Stimulated activated effector memory CD8-positive, alpha-beta T cell treated with anti-CD3 and anti-CD28 coated beads, Interleukin-12 subunit alpha, Interleukin-12 subunit beta, amount 100 ng/mL, for 72 hours (primary cell): ENCODE measurements at regions not wholly inside any gene's neighbourhood (a gene's known extent, or its start where the extent isn't known, plus 50 kb on each side); places are given as distances from the start of the nearest gene placed in this dataset.

Source experiments
- ATAC-seq: fragments of 150-1000 bp; cut with Tn5 transposase; 2 replicates; pipeline ENCODE4 v1.10.0; 2021
- DNase-seq, 2 donors: peaks; one replicate each; pipeline ENCODE4 v3.0.0; 2021 to 2022; ENCODE audit warnings: low spot score in 2 of 2
- H3K27ac Mint-ChIP-seq: one replicate; pipeline ENCODE4 v1.8.0; 2022; ENCODE audit warnings: mild to moderate bottlenecking, mixed read lengths
- H3K36me3 Mint-ChIP-seq: one replicate; pipeline ENCODE4 v1.8.0; 2022; ENCODE audit warnings: mild to moderate bottlenecking, mixed read lengths
- H3K4me1 Mint-ChIP-seq: one replicate; pipeline ENCODE4 v1.8.0; 2022; ENCODE audit warnings: mixed read lengths
- H3K4me3 Mint-ChIP-seq: one replicate; pipeline ENCODE4 v1.8.0; 2022; ENCODE audit warnings: mild to moderate bottlenecking, mixed read lengths
- H3K9me3 Mint-ChIP-seq: one replicate; pipeline ENCODE4 v1.8.0; 2022; ENCODE audit warnings: mixed read lengths

DNA sequence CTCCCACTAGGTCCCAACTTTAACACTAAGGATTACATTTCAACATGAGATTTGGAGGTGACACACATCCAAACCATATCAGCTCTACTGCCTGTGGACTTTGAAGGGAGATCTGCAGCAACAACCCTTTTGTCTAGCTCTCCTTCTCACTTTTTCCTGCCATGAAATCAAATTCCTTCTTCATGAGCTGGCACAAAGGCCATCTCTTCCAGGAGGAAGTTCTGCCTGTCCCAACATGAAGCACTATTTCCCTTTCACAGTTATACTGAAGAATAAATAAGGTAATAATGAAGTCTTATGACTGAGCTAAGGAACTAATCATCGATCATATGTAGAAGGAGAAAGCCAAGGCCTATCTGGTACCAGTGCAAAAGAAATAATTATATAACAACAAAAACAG lies 253.5 kb upstream of the TENM4 start:
- Mint-ChIP-seq H3K4me1 (no peaks in the 10 kb centered on the region), H3K36me3 (no peaks in the 10 kb centered on the region)
- ATAC-seq: no peak

DNA sequence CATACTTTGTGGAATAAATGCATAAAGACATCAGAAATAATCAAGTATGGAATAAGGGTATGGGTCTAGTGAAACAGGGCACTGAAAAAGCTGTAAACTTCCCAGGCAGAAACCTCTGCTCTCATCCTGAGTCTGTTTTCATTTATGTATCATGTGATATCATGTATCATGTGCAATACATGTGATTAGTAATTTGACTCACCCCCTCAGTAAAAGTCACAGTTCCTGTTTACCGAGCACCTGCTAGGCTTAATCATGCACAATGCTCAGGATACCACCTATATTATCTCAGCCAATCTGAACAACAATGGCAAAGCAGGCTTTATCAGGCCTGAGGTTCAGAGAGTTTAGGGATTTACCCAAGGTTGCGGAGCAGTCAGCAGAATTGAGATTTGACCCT lies 250.6 kb upstream of the TENM4 start:
- H3K4me3 Mint-ChIP-seq: no peak overlapping the region
- ATAC-seq: no peak
- H3K36me3 Mint-ChIP-seq: no peaks in the 10 kb centered on the region
- DNase-seq: no peak
- H3K27ac Mint-ChIP-seq: no peak overlapping the region
- peaks cover 11% of the 10 kb centered on the region for H3K9me3 Mint-ChIP-seq
- no peaks in the 10 kb centered on the region for H3K4me1 Mint-ChIP-seq

More for the DNA sequence above, 253.5 kb upstream of the TENM4 start:
- no peak for DNase-seq
- H3K9me3 Mint-ChIP-seq: peaks cover 13% of the 10 kb centered on the region
- H3K27ac Mint-ChIP-seq: no peak overlapping the region
- no peak overlapping the region for H3K4me3 Mint-ChIP-seq

DNA sequence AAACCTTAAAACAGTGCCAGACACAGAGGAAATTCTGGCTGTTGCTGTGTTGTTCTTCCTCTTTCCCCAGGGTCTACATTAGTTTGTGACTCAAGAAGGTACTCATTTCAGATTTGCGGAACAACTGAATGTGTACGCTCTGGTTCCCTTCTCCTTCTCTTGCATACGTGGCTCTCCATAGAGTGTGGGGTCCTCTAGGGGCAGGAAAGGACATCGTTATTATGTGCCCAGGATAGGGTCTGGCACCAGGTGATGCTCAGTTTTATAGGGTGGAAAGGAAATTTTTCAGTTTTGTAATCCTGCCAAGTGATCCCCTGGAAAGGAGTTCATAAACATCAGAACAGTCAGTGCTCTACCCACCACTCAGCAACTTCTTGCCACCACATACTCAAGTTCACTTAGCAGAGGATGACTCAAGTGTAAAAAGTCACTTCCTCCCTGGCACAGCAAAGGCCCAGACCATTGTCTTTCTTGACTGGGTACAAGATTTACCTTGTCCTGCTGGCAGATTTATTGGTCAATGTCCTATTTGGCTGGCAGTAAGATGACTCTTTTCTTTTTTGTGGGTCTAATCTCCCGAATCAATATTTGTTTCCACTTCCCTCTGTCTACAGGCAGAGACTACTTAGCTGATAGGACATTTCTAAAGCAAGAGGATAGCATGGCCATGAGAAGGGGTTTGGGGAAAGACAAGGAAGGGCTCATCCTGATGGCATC lies 246.0 kb upstream of the TENM4 start:
- H3K9me3 Mint-ChIP-seq: peaks cover 13% of the 10 kb centered on the region
- H3K4me3 Mint-ChIP-seq: no peak overlapping the region
- no peak for DNase-seq
- no peak for ATAC-seq
- H3K36me3 Mint-ChIP-seq: no peaks in the 10 kb centered on the region
- H3K27ac Mint-ChIP-seq: no peak overlapping the region
- no peaks in the 10 kb centered on the region for H3K4me1 Mint-ChIP-seq

DNA sequence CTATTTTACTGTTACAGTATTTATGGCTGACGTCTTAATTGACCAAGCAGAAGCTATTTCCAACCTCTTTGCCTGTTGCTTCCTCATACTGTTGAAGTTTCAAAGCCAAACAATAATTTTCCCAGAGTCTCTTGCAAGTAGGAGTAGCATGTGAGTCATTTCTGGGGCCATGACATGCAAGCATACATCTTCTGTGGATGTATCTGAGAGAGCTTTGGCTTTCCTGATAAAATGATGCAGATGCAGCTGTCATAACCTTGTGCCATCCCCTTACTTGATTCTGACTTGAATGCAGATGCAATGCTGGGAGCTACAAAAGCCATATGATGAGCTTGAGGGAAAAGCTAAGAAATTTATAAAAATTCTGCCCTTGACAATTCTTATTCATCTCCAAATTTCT lies 243.1 kb upstream of the TENM4 start:
- H3K9me3 Mint-ChIP-seq: peaks cover 9% of the 10 kb centered on the region
- H3K27ac Mint-ChIP-seq: no peak overlapping the region
- H3K36me3 Mint-ChIP-seq: no peaks in the 10 kb centered on the region
- ATAC-seq (no peak), DNase-seq (no peak)
- H3K4me1 Mint-ChIP-seq: no peaks in the 10 kb centered on the region
- no peak overlapping the region for H3K4me3 Mint-ChIP-seq

DNA sequence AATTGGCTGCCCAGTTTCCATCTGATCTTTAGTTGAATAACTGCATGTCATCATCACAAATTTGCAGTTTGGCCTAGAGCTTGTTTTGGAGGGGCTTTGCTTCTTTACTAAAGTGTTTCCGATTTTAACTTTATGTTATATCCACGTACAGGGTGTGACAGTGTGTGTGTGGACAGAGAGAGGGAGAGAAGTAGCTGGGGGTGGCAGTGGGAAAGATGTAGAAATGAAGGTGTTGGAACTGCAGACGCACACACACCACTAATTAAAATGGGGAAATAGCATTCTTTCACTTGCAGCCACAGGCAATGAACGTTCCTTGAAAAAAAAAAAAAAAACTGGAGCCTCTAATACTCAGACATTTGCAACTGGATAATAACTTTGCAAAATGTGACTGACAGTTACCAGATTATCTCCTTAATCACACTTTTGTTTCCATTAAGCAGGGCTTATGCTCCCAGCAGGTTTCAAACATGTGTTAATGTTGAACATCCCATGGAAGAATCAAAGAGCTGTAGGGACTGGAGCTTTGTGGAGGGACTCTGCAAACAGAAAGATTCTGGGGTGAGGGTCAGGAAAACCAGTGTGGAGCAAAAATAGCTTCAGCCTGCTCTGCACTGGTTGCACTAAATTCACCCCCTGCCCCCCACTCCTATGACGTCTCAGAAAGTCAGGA lies 238.1 kb upstream of the TENM4 start:
- peaks cover 15% of the 10 kb centered on the region for H3K9me3 Mint-ChIP-seq
- H3K4me1 Mint-ChIP-seq: no peaks in the 10 kb centered on the region
- H3K36me3 Mint-ChIP-seq: no peaks in the 10 kb centered on the region
- no peak overlapping the region for H3K4me3 Mint-ChIP-seq
- no peak for ATAC-seq
- H3K27ac Mint-ChIP-seq: no peak overlapping the region
- DNase-seq: no peak

DNA sequence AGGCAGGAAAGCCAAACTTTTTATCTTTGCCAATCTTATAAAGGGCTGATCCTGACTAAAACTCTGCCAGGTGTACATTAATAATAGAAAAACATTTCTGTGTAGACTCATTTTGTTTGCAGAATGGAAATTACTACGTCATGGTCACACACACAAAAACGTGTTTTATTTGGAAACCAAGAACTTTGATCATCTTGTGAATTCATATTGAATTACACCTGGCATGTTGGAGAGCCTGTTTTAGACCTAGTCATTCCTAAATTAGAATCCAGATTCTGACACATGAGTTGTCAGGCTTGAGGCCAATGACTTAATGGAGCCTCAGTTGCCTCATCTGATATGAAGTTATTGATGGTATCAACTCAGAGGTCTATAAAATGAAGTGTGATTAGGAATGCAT lies 235.6 kb upstream of the TENM4 start:
- no peak for DNase-seq
- no peaks in the 10 kb centered on the region for H3K4me1 Mint-ChIP-seq
- no peak for ATAC-seq
- H3K36me3 Mint-ChIP-seq: no peaks in the 10 kb centered on the region
- H3K9me3 Mint-ChIP-seq: peaks cover 15% of the 10 kb centered on the region
- H3K27ac Mint-ChIP-seq: no peak overlapping the region
- no peak overlapping the region for H3K4me3 Mint-ChIP-seq

DNA sequence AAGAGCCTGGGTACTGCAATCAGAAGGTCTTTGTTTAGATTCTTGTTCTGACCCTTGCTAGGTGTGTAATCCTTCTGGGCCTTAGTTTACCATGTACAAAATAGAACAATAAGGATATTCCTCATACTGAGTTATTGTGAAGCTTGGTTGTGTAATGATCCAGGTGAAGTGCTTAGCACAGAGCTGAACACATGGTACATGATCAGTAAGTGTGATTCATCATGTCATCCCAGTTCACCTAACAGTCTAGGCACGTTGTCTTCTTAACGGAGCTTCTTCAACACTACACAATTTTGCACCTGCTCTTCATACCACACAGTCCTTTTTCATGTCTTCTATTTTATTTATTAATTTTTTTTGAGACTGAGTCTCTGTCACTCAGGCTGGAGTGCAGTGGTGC lies 234.3 kb upstream of the TENM4 start:
- Mint-ChIP-seq H3K4me1 (no peaks in the 10 kb centered on the region), H3K27ac (no peak overlapping the region), H3K4me3 (no peak overlapping the region), H3K36me3 (no peaks in the 10 kb centered on the region), H3K9me3 (peaks cover 12% of the 10 kb centered on the region)
- ATAC-seq: no peak
- DNase-seq: no peak

DNA sequence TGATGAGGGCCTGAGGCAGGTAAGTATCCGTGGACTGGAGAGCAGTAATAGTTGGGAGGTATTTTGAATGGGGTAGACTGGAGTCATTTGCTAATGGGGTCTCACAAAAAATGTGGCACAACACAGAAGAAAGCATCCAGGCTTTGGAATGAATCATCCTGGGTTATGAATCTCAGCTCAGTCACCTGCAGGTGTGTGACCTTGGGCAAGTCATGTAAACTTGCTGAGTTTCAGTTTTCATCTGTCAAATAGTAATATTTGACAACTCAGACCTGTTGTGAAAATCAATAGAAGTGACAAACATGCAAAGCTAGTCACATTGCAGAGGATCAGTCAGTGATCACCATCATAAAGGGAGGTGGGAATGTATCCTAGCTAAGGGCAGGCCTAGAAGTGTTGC lies 232.0 kb upstream of the TENM4 start:
- H3K4me1 Mint-ChIP-seq: no peaks in the 10 kb centered on the region
- H3K27ac Mint-ChIP-seq: no peak overlapping the region
- DNase-seq: no peak
- H3K36me3 Mint-ChIP-seq: no peaks in the 10 kb centered on the region
- no peak for ATAC-seq
- H3K9me3 Mint-ChIP-seq: peaks cover 9% of the 10 kb centered on the region
- no peak overlapping the region for H3K4me3 Mint-ChIP-seq

DNA sequence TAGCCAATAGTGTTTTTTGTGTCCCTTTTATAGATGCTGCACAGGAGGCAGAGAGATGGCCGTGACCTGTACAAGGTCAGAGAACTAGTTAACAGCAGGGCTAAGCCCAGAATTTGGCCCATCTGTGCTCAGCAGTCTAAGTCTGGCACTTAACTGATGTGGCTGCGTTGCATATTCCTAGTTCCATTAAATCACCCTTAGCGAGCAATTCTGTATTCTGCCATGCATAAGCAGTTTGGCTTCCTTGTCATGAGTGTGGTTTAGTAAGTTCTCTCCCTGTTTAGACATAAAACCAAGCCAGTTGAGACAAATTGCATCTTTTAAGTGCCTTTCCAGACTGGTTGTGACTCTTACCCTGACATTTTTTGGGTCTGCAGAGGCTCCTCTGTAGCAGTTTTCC lies 230.6 kb upstream of the TENM4 start:
- Mint-ChIP-seq H3K4me1 (no peaks in the 10 kb centered on the region), H3K4me3 (no peak overlapping the region), H3K9me3 (peaks cover 4% of the 10 kb centered on the region), H3K36me3 (no peaks in the 10 kb centered on the region), H3K27ac (no peak overlapping the region)
- DNase-seq (no peak), ATAC-seq (no peak)

DNA sequence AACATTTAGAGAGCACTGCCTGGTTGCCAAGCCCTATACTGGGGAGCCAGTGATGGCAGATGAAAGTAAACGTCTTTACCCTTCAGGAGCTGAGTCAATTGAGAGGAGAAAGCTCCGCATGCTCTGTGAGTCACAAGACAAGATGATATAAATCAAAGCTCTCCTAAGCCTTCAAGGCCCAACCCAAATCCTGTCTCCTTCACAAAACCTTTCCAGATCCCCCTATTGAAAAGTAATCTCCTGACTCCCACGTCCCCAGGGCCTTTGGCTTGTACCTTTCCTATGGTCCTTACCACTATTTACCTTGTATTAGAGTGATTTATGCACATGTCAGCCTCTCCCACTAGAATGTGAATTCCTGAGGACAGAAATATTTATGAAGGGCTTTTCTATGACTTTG lies 230.1 kb upstream of the TENM4 start:
- DNase-seq: no peak
- ATAC-seq: no peak
- H3K27ac Mint-ChIP-seq: no peak overlapping the region
- no peak overlapping the region for H3K4me3 Mint-ChIP-seq
- peaks cover under 1% of the 10 kb centered on the region for H3K9me3 Mint-ChIP-seq
- H3K36me3 Mint-ChIP-seq: no peaks in the 10 kb centered on the region
- no peaks in the 10 kb centered on the region for H3K4me1 Mint-ChIP-seq

DNA sequence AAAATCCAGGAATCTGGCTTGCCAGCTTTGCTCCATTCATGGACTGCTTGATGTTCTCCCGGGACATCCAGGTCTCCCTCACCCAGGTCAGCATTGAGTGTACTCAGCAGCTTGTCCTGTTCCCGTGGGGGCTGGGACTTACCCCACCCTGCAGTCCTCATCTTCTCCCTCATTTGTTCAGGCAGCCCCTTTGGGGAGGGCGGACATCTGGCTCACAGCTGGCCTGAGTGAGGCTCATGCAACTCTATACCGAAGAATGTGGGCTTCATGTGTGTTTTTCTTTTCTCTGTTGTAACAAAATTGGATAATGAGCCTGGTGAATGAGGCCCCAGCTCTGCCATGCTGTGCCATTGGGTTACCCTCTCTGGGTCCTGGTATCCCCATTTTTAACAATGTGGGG lies 227.7 kb upstream of the TENM4 start:
- DNase-seq (no peak), ATAC-seq (no peak)
- H3K36me3 Mint-ChIP-seq: no peaks in the 10 kb centered on the region
- H3K4me3 Mint-ChIP-seq: no peak overlapping the region
- peaks cover 2% of the 10 kb centered on the region for H3K9me3 Mint-ChIP-seq
- no peaks in the 10 kb centered on the region for H3K4me1 Mint-ChIP-seq
- no peak overlapping the region for H3K27ac Mint-ChIP-seq

DNA sequence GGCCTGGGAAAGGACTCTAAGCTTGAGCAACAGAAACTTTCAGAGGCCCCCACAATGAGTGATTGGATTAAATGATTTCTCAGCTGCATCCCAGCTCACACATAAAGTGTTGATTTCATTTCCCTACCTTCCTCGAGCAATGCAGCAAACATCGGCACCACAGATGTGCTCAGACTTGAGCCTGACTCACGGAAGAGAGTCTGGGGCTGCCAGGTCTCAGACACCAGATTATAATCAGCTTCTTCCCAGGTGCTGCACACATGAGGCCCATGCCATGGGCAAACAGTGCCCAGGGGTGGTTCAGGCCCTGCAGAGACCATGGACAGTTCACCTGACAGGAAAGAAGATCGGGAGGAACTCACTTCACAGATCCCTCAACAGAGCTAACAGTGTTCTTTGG lies 226.6 kb upstream of the TENM4 start:
- no peak for DNase-seq
- no peak for ATAC-seq
- peaks cover 3% of the 10 kb centered on the region for H3K9me3 Mint-ChIP-seq
- no peak overlapping the region for H3K4me3 Mint-ChIP-seq
- H3K4me1 Mint-ChIP-seq: no peaks in the 10 kb centered on the region
- no peaks in the 10 kb centered on the region for H3K36me3 Mint-ChIP-seq
- H3K27ac Mint-ChIP-seq: no peak overlapping the region

DNA sequence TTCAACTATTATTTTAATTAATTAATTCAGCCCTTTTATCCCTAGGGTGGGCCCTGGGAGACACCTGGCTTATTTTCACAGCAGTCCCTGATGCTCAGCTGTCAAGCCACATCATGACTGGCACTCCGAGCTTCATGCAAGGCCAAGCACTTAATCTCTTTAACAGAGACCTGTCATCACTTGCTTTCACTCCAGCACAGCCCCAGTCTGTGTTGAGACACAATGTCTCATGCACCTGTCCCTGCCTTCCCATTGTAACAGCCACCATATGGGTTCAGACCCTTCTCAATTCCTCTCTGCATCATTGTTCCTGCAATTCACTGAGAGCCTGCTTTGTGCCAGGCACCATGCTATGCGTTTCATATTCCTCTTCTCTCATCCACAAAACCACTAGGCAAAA lies 222.2 kb upstream of the TENM4 start:
- DNase-seq (no peak), ATAC-seq (no peak)
- no peak overlapping the region for H3K4me3 Mint-ChIP-seq
- peaks cover 13% of the 10 kb centered on the region for H3K9me3 Mint-ChIP-seq
- no peaks in the 10 kb centered on the region for H3K4me1 Mint-ChIP-seq
- no peak overlapping the region for H3K27ac Mint-ChIP-seq
- no peaks in the 10 kb centered on the region for H3K36me3 Mint-ChIP-seq

DNA sequence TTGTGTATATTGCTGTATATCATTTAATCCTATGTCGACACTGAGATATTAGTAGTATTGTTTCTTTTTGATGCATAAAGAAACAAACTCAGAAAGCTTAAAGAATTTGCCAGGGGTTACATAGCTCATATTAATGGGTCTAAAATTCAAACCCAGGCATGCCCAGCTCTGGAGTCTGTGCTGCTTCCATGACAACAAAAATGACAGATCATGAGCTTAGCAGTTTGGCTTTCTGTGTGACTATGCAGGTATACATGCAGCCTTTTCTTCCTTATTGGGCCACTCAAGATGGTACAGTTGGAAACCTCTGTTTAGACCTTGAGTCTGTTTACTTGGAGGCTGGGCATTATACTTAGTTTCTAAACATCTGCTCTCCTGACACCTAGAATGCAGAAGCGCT lies 220.5 kb upstream of the TENM4 start:
- Mint-ChIP-seq H3K9me3 (peaks cover 15% of the 10 kb centered on the region), H3K36me3 (no peaks in the 10 kb centered on the region), H3K27ac (no peak overlapping the region), H3K4me3 (no peak overlapping the region), H3K4me1 (no peaks in the 10 kb centered on the region)
- DNase-seq: no peak
- ATAC-seq: no peak

DNA sequence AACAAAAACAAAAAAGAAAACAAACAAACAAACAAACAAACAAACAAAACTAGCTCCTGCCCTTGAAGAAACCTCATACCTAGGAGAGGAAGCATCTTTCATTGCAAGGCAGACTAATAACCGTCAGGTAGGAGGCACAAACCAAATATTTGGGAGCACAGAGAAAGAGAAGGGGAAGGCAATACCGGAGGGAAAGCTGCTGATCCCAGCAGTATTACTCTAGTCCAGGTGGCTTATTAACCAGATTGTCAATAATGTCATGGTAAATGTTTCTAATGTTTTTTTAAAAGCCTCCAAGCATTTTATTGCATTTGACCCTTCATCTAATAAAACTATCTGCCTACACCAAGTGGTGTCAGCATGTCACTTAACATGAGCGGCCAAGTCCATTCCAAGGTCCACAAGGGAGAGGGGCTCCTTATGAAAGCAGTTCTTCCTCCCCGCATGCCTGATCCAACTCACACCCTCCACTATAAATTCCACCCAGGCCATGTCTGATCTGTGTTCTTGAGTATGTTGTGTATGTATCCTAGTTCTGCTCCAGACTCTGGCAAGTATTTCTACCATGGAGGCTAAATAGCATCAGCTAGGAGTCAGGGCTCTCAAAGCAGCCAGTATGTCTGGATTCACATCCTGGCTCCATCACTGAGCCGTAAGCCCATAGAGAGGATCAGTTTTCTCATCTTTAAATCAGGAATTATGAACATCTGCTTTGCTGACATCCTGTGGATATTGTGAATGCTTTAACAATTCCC lies 208.1 kb upstream of the TENM4 start:
- no peak overlapping the region for H3K27ac Mint-ChIP-seq
- H3K36me3 Mint-ChIP-seq: no peaks in the 10 kb centered on the region
- no peaks in the 10 kb centered on the region for H3K4me1 Mint-ChIP-seq
- H3K4me3 Mint-ChIP-seq: no peak overlapping the region
- H3K9me3 Mint-ChIP-seq: peaks cover 22% of the 10 kb centered on the region
- ATAC-seq: no peak
- no peak for DNase-seq

DNA sequence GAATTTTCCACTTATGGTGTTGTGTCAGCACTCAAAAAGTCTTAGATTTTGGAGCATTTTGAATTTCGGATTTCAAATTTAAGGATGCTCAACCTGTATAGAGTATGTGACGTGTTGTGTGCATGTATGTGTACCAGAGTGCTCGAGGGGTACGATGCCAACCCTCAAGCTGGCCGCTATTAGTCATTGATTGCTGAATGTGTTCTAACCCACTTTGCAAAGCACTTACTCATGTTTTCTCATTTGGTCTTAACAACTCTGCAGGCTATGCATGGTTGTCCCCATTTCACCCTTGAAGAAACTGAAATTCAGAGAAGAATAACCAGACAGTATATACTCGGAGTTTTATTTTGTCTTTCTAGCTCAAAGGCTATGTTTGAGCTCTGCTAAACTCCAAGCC lies 196.4 kb upstream of the TENM4 start:
- Mint-ChIP-seq H3K9me3 (peaks cover 8% of the 10 kb centered on the region), H3K4me3 (no peak overlapping the region), H3K4me1 (no peaks in the 10 kb centered on the region), H3K36me3 (no peaks in the 10 kb centered on the region), H3K27ac (no peak overlapping the region)
- ATAC-seq (no peak), DNase-seq (no peak)
